Duodenal mucosa (tissue), 2 donors: ENCODE measurements at regions not wholly inside any gene's neighbourhood (a gene's known extent, or its start where the extent isn't known, plus 50 kb on each side); places are given as distances from the start of the nearest gene placed in this dataset.

Source experiments
- H3K27ac ChIP-seq: one replicate; pipeline ENCODE4 v1.7.0; 2013; ENCODE audit warnings: low read depth, low read length
- H3K27me3 ChIP-seq, 2 donors: one replicate each; pipeline ENCODE4 v1.7.0; 2013; ENCODE audit warnings: low read length in 2 of 2, control low read depth in 1 of 2; ENCODE audit not compliant: insufficient read depth in 2 of 2, control insufficient read depth in 1 of 2
- H3K36me3 ChIP-seq, 2 donors: one replicate each; pipeline ENCODE4 v1.7.0; 2013; ENCODE audit warnings: low read length in 2 of 2, control low read depth in 1 of 2; ENCODE audit not compliant: insufficient read depth in 2 of 2, control insufficient read depth in 1 of 2
- H3K4me1 ChIP-seq, 2 donors: one replicate each; pipeline ENCODE4 v1.7.0; 2013; ENCODE audit warnings: low read length in 2 of 2, control low read depth in 1 of 2; ENCODE audit not compliant: insufficient read depth in 2 of 2, control insufficient read depth in 1 of 2
- H3K4me3 ChIP-seq, 2 donors: one replicate each; pipeline ENCODE4 v1.7.0; 2013; ENCODE audit warnings: low read length in 2 of 2, low read depth in 1 of 2
- H3K9ac ChIP-seq, 2 donors: one replicate each; pipeline ENCODE4 v1.7.0; 2013; ENCODE audit warnings: low read length in 2 of 2, low read depth in 1 of 2
- H3K9me3 ChIP-seq, 2 donors: one replicate each; pipeline ENCODE4 v1.7.0; 2013; ENCODE audit warnings: low read length in 2 of 2, control low read depth in 1 of 2; ENCODE audit not compliant: control insufficient read depth in 1 of 2

DNA sequence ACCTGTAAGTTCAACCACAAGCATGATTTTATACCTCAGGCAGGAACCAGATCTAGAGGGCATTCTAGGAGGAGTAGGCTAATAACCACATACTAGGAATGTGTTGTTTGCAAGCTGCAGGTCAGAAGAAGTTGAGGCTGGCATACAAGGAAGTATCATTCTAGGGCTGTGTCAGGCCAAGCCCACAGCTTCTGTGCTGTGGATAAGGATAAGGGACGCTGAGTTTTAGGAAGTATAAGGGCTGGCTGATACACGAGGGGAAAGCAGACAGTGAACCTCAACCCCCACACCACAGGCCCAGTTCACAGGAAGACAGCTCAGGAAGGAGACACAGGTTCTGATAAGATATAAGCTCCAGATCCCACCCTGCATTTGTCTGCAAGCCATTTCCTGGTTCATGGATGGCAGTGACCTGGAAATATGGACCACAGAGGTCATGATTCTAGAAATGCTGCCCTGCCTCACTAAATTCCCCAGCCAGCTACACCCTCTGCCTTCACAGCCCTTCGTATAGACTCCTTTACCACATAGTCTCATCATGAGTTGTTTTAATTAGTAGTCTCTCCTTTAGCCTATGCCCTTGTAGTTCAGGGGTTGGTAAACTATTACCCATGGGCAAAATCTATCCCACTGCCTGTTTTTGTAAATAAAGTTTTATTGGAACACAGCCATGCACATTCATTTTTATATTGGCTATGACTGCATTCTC, 260.7 kb downstream of the OPA1 start:
- H3K27me3 ChIP-seq, result no peaks in the 10 kb centered on the region
- H3K4me1 ChIP-seq, result peaks cover 18 to 40% of the 10 kb centered on the region in 2 donors
- no peak overlapping the region for H3K4me3 ChIP-seq
- H3K9ac ChIP-seq, result peak overlapping the region in 1 of 2 donors; percentile 21
- H3K27ac ChIP-seq, result peak overlapping the region; percentile 2
- H3K9me3 ChIP-seq, result no peaks in the 10 kb centered on the region
- no peaks in the 10 kb centered on the region for H3K36me3 ChIP-seq

DNA sequence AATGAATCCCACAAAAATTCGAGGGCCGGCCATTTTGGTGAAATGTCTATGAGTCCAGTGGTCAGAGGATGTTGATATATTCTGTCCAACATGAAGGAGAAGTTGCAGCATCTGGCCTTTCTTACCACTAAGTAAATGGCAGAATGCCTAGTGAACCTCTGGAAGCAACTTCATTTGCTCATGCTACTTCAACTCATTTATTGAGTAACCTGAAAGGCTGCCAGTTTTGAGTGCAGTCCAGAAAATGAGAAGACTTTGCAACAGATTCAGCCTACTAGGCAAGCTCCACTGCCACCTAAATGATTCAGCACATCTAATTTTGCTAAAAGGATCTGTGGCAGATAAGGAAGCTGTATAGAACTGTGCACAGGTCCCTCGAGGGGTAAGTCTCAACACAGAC, 265.0 kb downstream of the OPA1 start:
- H3K4me3 ChIP-seq, result no peak overlapping the region
- no peaks in the 10 kb centered on the region for H3K27me3 ChIP-seq
- no peaks in the 10 kb centered on the region for H3K9me3 ChIP-seq
- H3K4me1 ChIP-seq, result peaks cover 9 to 19% of the 10 kb centered on the region in 2 donors
- no peaks in the 10 kb centered on the region for H3K36me3 ChIP-seq
- H3K27ac ChIP-seq, result no peak overlapping the region
- no peak overlapping the region for H3K9ac ChIP-seq

DNA sequence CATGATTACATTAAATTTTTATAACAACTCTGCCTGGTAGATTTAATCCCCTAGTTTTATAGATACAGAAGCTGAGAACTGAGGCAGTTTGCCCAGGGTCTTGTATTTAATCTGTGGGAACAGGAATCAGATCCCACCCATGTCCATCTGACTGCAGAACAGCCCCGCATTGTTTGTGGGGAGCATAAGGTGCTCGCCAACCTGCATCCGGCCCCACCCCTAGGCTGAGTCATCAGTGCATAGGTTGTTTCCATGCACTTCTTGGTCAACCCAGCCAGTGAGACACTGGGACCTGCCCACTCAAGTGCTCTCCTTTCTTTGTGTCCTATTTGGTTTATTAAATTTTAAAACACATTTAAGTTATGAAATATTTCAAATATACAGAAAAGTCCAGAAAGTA, 266.2 kb downstream of the OPA1 start:
- H3K9ac ChIP-seq, result no peak overlapping the region
- H3K27ac ChIP-seq, result no peak overlapping the region
- peaks cover 0 to 10% of the 10 kb centered on the region in 2 donors for H3K4me1 ChIP-seq
- no peaks in the 10 kb centered on the region for H3K36me3 ChIP-seq
- no peaks in the 10 kb centered on the region for H3K27me3 ChIP-seq
- H3K9me3 ChIP-seq, result no peaks in the 10 kb centered on the region
- no peak overlapping the region for H3K4me3 ChIP-seq

DNA sequence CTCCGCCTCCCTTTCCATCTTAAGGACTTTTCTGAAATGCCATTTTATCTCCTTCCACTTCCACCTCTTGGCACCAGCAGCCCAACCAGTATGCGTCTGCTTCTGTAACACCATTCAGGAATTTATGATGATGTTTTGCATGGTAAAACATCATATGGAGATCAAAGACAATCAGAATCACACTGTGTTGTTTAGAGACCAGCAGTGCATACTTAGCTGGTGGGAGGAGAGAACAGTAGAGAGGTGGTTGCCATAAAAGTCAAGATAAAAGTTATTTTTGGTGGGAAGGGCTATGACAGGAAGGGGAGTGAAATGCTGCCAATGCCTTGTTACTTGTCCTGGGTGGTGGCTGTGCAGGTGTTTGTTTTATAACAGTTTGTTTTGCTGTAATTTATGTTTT, 268.0 kb downstream of the OPA1 start:
- H3K4me3 ChIP-seq, result no peak overlapping the region
- H3K36me3 ChIP-seq, result no peaks in the 10 kb centered on the region
- H3K4me1 ChIP-seq, result peaks cover 0 to 10% of the 10 kb centered on the region in 2 donors
- no peak overlapping the region for H3K9ac ChIP-seq
- H3K27ac ChIP-seq, result no peak overlapping the region
- H3K9me3 ChIP-seq, result no peaks in the 10 kb centered on the region
- no peaks in the 10 kb centered on the region for H3K27me3 ChIP-seq

DNA sequence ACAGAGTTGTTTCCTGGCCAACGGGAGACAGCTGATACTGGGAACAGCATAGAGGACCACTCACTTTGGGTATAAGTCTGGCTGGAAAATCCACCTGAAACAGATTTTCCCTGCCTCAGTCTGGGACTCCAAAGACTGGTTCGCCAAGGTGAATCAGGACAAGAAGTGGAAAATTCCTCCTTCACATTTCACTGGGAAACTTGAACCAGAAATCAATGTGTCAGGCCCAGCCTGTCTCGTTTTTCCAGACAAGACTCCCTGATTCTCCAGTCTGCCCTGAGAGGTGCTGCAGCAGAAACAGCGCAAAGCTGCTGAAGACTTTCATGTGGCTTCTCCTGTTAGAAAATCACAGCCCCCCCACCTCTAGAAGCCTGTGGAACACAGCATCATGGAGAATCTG, 269.8 kb downstream of the OPA1 start:
- Histone ChIP-seq H3K9me3 (no peaks in the 10 kb centered on the region), H3K4me1 (peaks cover 0 to 10% of the 10 kb centered on the region in 2 donors), H3K4me3 (no peak overlapping the region), H3K27me3 (no peaks in the 10 kb centered on the region), H3K9ac (no peak overlapping the region), H3K36me3 (no peaks in the 10 kb centered on the region), H3K27ac (no peak overlapping the region)

DNA sequence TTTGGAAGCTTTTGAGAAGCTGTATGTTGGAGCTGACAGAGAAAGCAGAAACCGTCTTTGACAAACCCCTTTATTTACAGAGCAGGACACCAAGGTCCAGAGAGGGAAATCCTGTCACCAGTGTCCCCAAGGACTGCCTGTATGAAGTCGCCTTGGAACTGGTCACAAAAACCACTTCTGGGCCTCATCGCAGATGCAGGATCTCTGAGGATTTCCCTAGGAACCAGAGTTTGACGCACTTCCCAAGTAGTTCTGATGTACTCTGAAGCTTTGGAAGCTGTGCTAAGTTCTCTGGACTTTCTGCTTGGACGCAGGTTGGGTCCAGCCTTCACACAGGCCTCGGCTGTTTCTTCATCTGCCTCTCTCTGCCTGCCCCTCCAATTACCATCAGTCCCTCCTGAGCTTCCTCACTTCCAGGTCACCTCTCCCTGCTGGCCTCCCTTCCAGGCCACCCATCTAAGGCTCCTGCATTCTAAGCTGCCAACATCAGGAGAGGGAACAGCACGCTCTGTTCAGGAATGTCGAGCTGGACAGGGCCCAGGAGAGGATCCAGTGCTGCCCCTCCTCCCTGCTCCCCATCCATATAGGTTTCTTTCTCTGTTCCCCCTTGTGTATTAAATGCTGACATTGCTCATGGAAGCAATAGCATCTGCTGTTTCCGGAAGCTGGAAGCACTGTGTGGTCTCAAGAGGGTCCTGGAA, 270.8 kb downstream of the OPA1 start:
- peaks cover 0 to 7% of the 10 kb centered on the region in 2 donors for H3K4me1 ChIP-seq
- no peak overlapping the region for H3K4me3 ChIP-seq
- H3K9me3 ChIP-seq, result no peaks in the 10 kb centered on the region
- H3K36me3 ChIP-seq, result no peaks in the 10 kb centered on the region
- no peak overlapping the region for H3K27ac ChIP-seq
- H3K27me3 ChIP-seq, result no peaks in the 10 kb centered on the region
- no peak overlapping the region for H3K9ac ChIP-seq

DNA sequence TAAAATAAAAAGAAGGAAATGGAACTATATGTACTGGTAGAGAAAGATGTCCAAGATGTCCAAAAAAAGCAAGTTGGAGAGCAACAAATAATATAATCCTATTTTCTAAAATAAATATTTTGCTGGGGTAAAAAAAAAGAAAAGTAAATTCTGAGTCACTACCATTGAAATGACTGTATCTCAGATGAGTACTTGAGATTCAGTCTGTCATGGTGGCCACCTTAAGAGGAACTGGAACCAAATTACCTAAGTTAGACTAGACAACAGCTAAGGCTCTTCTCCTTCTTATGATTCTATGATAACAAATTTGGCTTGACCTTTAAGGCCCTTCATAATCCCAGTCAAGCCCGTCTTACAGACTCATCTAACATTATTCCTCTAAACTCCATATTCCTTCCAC, 270.6 kb upstream of the HES1 start:
- Histone ChIP-seq H3K27me3 (no peaks in the 10 kb centered on the region), H3K36me3 (no peaks in the 10 kb centered on the region), H3K9ac (no peak overlapping the region), H3K9me3 (no peaks in the 10 kb centered on the region), H3K4me3 (no peak overlapping the region), H3K4me1 (peaks cover 3 to 12% of the 10 kb centered on the region in 2 donors), H3K27ac (no peak overlapping the region)

DNA sequence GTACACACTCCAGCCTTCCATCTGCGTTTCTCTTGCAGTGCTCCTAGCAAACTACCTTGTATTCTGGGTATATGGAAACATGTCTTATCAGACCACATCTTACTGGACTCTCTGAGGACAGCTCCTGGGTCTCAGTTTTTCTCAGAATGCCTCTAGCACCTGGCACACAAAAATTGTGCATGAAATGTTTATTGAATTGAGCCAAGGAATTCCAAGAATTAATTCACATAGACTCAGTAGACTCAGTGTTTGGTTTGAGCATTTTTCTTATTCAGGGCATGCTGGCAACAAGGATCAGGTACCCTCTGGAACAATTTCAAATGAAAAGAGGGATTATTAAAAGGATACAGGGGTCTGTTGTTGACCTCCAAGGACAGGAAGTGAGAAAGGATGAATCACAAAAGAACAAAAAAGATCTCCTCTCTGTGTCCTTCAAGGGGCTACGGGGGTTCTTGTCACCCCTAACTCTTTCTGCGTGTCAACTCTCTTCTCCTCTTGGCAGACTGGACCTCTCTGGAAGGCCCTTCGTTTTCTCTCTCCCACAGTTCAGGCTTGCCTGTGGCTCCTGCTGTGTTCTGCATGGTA, 270.0 kb upstream of the HES1 start:
- H3K4me3 ChIP-seq, result no peak overlapping the region
- H3K9ac ChIP-seq, result no peak overlapping the region
- H3K4me1 ChIP-seq, result peaks cover 9 to 19% of the 10 kb centered on the region in 2 donors
- no peaks in the 10 kb centered on the region for H3K36me3 ChIP-seq
- no peaks in the 10 kb centered on the region for H3K9me3 ChIP-seq
- no peaks in the 10 kb centered on the region for H3K27me3 ChIP-seq
- H3K27ac ChIP-seq, result no peak overlapping the region

DNA sequence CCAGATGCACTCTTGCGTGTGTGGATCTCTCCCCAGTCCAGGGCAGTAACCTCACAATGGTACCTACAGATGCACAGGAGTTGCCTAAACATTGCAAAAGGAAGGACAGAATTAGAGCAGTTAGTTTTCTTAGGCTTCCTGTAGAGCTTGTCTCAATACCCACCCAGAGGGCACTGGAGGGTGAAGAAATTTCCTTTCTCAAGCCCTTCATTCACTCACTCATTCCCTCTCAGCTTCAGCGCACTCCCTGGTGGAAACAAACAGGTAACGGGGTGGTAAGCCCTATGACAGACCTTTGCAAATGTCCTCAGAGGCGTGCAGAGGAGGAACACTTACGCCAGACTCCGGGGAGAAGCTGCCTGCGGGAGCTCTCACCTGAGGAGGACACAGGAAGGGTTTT, 267.4 kb upstream of the HES1 start:
- no peaks in the 10 kb centered on the region for H3K9me3 ChIP-seq
- H3K9ac ChIP-seq, result no peak overlapping the region
- H3K27me3 ChIP-seq, result no peaks in the 10 kb centered on the region
- H3K4me1 ChIP-seq, result peaks cover 33% of the 10 kb centered on the region in 2 donors
- no peak overlapping the region for H3K27ac ChIP-seq
- no peak overlapping the region for H3K4me3 ChIP-seq
- no peaks in the 10 kb centered on the region for H3K36me3 ChIP-seq
